DMS79 treated with DMSO at 0.1 percent for 48 hours (cell line): ENCODE measurements at regions not wholly inside any gene's neighbourhood (a gene's known extent, or its start where the extent isn't known, plus 50 kb on each side); places are given as distances from the start of the nearest gene placed in this dataset.

Experiments used
- DNase-seq: peaks from one replicate; lab custom pipeline; 2025; lab: John Stamatoyannopoulos, UW

- no peak for DNase-seq
Observed at GRCh38 chr4:110778521-110778920, 155.6 kb upstream of the PITX2 start.

GRCh38 chr4:110780538-110780937, 157.7 kb upstream of the PITX2 start:
- DNase-seq, result no peak

DNA sequence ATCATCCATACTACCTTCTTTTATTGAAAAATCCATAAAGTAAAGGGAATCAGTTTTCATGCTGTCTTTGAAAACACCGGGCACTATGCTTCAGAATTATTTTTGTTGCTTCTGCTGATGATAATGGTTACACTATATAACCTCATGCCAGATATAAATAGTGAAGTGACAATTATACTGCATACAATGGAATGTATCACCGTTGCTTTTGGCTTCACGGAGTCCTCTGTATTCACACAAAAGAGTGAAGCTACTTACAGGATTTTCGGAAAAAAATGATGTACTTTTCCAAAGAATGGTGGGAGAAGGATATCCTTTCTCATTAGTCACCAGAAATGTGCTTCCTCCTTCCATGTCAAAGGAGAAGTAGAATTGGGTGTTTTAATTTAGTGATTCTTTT, 159.1 kb upstream of the PITX2 start:
- no peak for DNase-seq

DNA sequence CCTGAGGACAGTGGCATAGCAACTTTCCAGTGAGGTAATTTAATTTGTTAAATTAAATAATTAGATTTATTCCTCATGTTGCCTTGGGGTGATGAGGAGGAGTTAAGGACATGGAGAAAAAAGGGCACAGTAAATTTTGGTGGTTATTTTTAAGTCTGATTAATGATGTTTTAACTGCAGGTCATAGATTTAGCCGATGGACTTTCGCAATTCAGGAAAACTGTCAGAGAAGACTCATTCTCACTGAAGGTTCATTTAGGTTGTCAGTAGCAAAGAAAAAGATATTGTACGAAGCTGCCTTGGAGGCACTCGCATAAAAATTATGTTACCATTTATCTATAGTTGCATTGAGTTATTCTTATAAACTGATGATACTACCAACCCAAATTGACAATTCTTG, 164.2 kb upstream of the PITX2 start:
- no peak for DNase-seq

DNA sequence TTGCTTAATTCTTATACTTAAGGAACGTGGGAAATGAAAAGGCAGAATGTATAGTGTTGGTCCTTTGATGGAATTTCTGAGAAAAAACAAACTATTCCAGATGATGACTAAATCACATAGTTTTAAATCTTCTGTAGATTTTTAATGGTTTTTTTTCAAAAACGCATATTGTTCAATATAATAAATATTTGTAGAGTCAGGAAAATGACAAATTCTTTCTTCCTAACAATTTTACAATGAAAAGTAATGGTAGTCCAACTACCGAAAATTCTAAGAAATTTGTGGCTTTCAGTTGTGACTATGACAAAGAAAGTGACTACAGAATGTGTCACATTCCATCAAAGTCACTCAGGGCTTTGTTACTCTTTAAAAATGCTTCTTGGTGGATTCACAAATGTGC, 164.8 kb upstream of the PITX2 start:
- no peak for DNase-seq

- DNase-seq, result no peak
Observed at GRCh38 chr4:110788302-110788701, 165.4 kb upstream of the PITX2 start.

DNA sequence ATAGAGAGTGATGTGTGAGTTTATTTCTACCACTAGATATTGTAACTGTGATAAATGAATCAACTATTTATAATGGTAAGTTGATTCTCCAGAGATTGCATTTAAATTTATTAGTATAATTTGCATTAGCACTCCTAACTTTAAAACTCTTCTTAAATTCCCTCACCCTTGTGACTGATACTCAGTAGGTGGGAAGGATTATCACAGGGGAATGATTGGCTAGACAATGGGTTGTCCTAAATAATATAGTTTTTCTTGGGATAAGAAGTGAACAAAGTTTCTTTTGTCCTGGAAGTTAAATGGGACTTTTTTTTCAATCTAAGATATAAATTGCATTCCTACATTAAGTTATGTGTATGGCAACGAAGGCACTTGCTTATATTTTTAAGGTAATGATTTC, 169.2 kb upstream of the PITX2 start:
- no peak for DNase-seq

GRCh38 chr4:110793381-110793801, 170.5 kb upstream of the PITX2 start:
- DNase-seq, result no peak

DNA sequence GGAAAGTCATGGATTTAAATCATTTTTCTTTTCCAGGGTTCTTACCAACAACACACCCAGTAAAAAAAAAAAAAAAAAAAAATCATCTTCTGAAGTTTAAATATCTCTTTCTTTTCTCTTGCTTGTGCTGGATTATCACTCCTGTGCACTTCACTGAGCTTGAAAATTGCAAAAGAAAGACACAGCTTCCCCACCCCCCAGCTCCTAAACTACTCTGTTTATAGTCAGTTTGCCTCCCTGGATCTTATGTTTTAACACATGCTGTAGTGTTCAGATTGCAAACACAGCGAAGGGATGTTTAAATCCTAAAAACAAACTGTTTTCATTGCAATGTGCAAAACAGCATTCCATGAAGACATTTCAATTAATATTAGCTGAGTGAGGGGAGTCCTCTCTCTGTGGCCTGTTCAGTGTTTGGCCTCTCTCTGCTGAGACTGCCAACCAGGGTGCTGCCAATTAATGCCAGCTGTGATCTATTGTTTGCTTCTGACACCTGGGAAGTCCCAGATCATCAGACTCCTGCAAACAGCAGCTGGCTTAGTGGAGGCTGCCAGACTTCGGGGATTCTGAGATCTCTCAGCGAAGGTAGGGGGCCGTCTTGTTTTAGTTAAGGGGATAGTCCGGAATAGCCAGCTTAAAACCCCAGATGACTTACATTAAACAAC, 171.1 kb upstream of the PITX2 start:
- no peak for DNase-seq

GRCh38 chr4:110795971-110796370, 173.1 kb upstream of the PITX2 start:
- DNase-seq, result no peak

GRCh38 chr4:110797486-110797885, 174.6 kb upstream of the PITX2 start:
- DNase-seq, result no peak

- no peak for DNase-seq
Observed at GRCh38 chr4:110798687-110799086, 175.8 kb upstream of the PITX2 start.

DNA sequence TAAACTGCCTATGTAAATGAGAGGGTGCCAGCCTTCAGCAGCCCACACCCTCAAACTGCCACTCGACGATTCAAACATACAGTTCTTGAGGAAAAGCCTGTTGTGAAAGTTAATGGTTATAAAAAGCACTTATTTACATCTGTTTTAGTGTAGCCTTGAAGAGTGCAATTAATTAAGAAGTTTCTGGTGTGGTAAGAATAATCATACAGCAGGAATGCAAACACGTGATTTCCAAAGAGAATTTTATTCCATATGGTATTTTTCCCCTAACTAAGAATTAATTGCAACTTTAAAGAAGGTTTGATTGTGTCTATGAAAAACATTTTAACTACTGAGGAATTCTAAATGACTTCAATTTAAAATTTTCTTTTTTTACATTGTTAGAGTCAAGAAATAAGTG, 176.3 kb upstream of the PITX2 start:
- no peak for DNase-seq

GRCh38 chr4:110801591-110801990, 178.7 kb upstream of the PITX2 start:
- no peak for DNase-seq

- DNase-seq, result no peak
Observed at GRCh38 chr4:110808351-110808878, 185.5 kb upstream of the PITX2 start.

GRCh38 chr4:110815950-110816349, 193.1 kb upstream of the PITX2 start:
- DNase-seq, result no peak

- DNase-seq, result no peak
Observed at GRCh38 chr4:110816367-110816766, 193.5 kb upstream of the PITX2 start.

DNA sequence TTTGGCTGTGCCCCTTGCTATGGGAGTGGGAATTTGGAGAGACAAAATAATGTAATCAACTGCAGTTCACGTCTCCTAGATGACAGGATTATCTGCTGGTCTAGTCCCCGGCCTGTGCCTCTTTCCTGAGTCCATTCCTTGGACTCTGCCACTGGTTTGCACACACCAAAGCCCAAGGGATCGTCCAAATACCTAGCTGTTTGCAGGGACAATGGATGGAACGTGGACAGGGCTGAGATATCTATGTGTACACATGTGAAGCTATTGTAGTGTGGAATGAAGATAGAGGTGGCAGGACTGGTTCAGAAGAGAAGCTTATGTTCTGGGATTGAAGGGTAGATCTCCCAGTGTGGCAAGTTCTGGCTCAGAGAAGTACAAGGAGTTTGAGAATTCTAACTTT, 198.3 kb upstream of the PITX2 start:
- no peak for DNase-seq

DNA sequence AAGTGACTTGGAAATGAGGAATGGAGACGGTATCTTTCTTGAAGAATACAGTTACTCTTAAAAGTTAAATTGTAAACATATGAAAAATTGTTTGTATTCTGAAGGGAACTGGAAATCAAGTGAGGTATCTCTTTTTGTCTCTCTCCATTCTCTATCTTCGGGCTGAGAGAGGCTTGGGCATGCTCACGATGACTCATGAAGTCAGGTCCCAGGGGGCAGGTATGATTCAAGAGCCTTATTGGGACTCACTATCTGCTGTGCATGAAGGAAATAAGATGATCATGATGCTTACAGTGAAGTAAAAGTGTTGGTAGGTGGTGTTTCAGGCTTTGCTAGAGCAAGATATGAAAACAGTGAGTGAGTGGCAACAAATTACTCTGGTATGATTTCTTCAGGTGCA, 200.4 kb upstream of the PITX2 start:
- no peak for DNase-seq

DNA sequence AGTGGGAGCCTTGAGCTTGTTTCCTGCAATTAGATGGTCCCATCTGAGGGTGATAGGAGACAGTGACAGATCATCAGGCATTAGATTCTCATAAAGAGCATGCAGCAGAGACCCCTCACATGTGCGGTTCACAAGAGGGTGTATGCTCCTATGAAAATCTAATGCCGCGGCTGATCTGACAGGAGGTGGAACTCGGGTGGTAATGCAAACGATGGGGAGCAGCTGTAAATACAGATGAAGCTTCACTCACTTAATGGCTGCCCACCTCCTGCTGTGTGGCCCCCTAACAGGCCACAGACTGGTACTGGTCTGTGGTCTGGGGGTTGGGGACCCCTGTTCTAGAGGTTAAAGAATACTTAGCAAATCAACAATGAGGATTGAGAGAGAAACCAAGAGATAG, 201.5 kb upstream of the PITX2 start:
- DNase-seq, result no peak

- no peak for DNase-seq
Observed at GRCh38 chr4:110826656-110827055, 203.8 kb upstream of the PITX2 start.

GRCh38 chr4:110830461-110830860, 207.6 kb upstream of the PITX2 start:
- no peak for DNase-seq

- no peak for DNase-seq
Observed at GRCh38 chr4:110837896-110838450, 215.1 kb upstream of the PITX2 start.

GRCh38 chr4:110840221-110840654, 217.4 kb upstream of the PITX2 start:
- DNase-seq, result no peak
